CD4-positive, alpha-beta T cell treated with Interleukin-2 at 100 ng/mL for 4 hours (primary cell): ENCODE measurements at regions not wholly inside any gene's neighbourhood (a gene's known extent, or its start where the extent isn't known, plus 50 kb on each side); places are given as distances from the start of the nearest gene placed in this dataset.
"Not testable (repeated sequence)": the region's sequence is repeated elsewhere in the genome, so short reads cannot be mapped to it uniquely, and the experiment has no call there.

Experiments used
- DNase-seq: peaks from one replicate; pipeline ENCODE4 v3.0.0-alpha.2; 2020; ENCODE audit warnings: low spot score

DNA sequence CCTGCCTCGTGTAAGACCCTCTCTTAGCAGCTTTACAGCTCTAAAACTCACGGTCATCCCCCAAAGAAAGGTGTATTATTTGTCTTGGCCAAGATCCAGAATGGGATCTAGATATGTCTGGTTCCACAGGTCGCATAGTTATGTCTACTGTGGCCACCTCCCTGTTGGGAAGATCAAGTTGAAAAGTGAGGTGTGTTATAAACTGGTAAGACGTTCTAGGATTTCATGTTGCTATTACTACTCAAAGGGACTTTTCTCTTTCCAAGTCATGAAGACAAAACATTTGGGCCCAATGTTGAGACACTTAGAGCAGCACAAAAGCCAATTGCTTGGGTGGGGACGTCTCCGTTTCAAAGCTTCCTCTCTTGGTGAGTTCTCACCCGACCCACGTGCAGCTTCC, 766.0 kb downstream of the RNF144A start:
- DNase-seq: no peak

DNA sequence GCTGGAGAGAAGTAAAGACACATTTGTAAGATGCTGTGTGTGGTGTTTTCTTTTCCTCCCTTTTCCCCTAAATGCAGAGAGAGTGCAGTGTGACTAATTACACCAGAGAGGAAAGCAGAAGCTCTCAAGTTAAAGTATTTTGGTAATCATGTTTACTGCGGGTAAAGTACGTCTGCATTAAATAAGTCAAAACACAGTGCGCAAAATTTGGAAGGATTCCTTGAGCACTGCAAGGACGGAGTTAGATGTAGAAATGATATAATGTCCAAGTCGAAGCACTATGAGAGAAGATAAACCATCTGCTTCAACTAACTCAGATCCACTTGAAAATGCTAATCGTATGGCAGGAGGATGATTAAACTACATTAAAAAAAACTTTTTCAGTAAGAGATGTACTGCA, 766.5 kb downstream of the RNF144A start:
- no peak for DNase-seq

DNA sequence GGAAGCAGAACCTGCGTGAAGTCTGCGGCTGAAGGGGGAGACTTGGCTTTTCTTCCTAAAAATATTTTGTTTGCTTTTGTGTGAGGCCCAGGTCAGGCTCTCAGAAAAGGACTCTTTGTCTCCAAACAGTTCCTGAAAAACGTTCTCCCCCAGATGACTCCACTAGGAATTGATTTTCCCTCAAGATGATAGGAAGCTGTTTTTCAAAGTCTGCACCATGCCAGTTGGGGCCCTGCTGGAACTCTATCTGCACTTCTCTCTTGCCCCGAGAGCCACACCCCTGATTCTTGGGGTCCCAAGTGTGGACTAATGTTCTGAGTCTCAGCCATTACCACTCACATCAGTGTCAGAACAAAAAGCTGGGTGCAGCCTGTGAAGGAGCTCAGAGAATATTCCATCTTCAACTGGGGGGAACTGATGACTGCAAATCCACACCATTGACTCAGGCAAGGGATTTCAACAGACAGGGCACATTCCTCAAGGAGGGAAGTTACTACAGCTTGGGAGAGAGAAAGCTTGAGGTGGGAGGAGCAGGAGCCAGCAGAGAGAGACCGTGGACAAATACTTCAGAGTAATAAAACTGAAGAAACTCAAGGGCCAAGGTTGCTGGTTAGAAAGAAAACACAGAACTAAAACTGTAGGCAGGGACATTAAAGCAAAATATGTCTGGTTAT, 768.3 kb downstream of the RNF144A start:
- DNase-seq: no peak

DNA sequence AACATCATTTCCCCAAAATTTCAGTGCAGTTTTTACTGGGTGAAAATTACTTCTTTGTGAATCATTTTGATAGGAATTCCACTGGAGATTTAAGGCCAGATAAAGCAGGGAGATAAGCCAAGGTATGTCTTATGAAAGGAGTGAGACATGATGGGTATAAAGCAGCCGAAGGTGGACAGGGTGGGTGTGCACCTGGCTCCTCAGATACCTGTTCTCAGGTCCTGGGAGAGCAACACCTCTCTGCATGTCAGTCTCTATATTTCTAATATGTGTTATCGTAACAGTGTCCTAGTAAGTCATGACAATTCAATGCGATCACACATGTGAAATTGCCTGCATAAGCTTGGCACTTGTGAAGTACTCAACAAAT, 768.8 kb downstream of the RNF144A start:
- no peak for DNase-seq

DNA sequence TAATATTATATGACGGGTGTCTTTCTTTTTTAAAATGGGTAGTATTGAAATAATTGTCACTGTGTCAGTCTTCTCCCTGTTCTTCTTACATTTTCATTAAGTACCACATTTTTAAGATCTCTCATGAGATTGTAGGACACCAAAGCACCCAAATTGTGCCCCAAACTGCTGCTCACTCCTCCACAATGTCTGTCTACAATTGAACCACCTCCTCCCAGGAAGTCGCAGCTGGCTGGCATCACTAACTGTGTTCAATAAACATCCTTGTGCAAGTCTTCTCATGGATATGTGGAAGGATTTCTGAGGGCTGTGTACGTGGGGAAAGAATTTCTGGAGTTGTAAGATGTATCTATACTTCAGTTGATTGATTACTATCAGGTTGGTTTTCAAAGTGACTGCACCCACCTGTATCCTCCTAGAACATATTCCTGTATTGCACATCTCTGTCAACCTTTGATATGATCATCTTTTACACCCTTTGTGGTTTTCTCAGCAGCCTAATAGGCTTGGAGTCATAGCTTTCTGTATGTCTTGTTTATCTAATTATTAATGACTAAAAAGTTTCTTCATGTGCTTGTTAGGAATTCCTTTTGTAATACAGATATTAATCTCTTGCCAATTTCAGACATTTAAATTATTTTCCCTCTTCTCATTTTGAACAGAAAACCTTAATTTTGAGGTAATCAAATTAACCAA, 774.9 kb downstream of the RNF144A start:
- no peak for DNase-seq

DNA sequence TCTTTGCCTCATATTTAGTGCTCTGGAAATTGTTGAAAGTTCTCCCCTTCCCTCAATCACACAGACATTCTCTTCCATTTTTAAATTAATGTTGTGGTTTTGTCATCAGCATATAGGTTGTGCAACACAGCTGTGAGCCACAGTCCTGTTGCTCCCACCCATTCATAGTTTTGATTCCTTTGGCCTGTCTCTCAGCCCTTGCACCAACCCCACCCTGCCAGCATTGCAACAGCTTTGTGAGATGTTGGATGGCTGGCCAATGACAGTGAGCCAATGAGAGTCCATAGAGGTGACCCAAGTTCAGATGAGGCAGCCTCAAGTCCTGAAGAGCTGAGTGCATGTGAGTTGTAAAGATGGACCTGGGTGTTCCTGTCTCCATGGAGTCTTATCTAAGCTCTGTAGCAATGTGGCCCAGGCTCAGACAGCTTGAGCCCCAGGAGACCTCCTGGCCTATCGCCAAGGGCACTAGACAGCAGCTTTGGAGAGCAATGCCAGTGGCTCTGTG, 775.5 kb downstream of the RNF144A start:
- no peak for DNase-seq

DNA sequence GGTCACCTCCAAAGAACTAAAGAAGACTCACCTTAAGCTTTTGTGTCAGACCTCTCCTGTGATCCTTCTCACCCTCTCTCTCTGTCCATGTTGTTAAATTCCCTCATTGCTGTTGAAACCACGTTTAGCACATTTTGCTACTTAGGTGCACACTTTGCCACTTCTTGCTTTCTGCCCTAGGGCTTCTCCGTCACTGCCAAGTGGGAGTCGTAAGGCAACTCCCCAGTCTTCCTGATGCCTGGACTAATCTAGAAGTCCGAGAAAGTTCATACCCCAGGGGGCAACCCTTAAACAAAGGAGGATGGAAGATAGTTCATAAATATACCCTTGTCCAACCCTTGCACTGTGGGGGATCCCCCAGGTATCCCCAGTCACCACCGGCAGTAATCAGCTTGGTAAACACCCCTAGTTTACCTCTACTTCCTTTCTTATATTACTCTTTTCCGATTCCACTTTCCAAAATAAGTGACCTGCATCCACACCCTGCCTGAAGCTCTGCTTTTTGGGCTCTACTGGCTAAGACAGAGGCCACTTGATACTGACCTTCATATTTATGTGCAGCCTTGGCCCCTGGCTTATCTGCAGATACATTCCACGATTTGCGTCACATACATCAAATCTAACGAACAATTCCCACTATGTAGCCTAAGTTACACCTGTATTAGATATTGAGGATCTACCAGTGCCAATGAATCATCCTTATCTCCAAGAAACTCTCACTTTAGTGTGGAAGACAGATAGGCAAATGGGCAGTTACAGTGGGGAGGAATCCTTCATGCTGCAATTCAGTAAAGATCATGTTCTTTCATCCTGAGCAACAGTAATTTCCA, 776.2 kb downstream of the RNF144A start:
- no peak for DNase-seq

DNA sequence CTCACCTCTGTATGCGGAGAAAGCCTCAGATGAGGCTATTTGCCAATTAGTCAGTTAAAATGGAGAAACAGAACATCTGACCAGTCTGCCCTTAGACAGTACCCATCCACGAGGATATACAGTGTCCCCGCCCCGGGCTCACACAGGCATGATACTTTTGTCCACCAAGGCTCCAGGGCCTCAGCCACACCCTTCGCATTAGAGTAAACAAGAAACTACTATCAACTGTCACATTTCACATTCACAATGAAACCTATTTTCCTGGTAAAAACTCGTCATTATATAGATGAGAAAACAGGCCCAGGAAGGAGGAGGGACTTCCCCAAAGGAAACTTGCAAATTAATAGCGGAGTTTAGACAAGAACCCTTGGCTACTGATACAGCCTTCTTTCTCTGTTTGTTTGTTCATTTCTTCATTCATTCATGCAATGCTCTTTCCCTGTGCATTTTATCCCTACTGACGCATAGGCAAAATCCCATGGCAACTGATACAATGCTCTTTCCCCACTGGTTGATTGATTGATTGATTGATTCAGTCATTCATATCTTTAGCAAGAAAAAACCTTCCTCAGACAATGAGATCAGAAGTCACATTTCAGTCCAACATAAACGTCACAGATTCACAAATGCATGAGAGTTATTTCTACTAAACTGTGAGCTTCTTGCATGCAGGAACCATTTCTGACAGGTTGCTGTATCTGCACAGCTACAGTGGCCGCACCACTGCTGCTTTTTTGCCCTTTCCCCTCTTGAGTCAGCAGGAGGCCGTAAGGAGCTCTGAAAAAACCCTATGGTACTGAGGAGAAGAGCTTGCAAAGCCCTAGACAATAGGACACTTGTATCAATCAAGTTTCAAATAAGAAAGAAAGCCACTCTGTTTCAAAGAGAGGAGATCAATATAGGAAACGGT, 777.1 kb downstream of the RNF144A start:
- DNase-seq: peak; percentile 3

DNA sequence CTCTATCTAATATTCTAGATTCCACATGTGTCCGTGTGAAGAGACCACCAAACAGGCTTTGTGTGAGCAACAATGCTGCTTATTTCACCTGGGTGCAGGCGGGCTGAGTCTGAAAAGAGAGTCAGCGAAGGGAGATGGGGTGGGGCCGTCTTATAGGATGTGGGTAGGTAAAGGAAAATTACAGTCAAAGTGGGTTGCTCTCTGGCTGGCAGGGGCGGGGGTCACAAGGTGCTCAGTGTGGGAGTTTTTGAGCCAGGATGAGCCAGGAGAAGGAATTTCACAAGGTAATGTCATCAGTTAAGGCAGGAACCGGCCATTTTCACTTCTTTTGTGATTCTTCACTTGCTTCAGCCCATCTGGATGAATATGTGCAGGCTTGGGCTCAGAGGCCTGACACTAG, 779.3 kb downstream of the RNF144A start:
- DNase-seq: not testable (repeated sequence)

DNA sequence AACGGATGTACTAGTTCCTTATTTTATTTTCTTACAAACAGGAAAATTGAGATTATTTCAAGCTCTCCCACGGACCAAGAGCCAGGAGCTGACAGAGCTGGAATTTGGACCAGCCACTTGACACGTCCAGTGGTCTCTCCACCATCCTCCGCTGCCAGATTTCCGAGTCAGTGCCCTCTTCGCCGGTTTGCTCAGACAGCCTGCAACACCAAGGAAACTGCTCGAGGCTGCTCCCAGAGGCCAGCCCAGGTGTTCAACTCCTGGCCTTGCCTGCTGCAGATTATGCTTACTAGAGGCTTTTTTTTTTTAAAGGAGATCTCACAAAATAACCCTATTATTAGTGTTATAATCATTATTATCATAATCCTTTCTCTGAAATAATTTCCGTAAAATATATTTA, 779.8 kb downstream of the RNF144A start:
- no peak for DNase-seq

DNA sequence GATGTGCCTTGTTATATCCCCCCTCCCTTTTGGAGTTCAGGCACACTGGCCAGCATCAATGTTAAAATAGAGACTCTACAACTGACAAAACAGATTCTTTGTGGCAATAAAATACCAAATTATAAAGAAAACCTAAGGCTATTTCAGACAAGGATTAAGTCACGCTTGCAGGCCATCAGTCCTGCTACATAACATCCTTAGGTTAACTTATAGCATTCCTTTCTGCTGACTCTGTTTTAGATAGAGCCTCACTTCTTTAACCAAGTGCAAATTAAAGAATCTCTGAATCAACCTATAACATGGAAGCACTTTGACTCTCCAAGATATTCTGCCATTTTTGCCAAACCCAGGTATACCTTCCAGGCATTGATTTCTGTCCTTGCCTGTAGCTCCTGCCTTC, 784.6 kb downstream of the RNF144A start:
- DNase-seq: no peak

DNA sequence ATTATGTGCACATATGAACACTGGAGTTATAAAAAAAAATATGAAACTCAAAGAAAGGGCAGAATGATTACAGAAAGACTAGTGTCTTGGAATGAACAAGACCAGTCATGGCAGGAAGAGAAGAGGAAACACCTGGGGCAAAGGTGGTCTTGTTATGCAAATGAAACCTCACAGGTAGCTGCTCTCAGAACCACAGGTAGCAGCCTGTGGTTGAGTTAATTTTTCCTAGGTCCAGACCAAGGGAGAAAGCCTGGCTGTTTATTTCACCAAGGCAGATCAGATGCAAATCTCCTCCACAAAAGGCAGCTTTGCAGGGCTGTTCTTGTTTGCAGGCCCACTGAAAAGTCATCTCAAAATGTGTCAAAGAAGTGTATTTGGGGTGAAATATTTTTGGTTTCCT, 785.8 kb downstream of the RNF144A start:
- DNase-seq: no peak

DNA sequence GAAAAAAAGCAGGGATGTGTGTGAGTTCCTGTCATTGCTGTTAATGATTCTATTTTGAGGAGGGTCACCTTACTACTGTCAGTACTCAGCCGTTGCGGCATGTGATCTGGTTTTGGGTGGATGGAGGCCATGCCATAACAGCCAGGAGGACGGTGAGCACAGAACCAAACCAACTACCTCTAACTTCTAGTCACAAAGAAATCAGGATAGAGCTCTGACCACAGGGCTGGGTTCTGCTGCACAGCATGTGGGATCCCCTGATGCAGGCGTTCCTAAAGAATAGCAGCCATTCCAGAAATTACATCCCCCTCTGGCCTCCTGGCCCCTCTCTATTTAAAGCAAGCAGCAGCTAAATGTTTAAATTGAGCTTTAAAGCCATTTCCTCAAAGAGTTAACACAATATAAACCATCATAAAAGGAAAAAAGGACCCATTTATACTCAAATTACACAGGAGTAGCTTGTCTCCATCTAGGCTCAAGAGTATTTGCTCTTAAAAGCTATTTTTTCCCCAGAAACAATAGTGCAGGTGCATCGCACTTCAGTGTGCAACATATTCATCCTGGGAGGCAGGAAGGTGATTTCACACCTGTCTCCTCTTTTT, 786.4 kb downstream of the RNF144A start:
- no peak for DNase-seq

DNA sequence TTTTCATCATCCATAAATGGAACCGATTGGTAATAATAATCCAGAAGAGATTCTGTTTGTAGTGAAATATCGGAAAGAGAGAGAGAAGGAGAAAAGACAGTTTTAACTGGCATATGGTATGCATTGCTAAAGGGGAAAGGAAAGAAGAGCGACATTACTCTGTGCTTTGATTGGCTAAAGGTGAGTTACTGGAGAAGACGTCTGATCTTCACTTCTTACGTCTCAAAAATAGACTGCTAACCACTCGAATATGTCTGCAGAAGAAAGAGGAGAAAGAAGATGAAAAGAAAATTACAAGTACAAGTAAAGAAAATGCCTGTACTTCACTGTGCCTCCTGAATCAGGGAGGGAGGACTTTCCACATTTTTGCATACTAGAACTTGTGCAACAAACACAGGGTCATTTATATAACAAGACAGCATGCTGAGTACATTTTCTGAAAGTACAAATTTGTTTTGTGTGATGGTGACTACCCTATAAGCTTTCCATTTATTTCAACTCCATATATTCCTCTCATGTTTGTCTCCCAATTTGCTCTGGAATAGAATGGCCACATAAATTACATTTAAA, 787.2 kb downstream of the RNF144A start:
- no peak for DNase-seq

DNA sequence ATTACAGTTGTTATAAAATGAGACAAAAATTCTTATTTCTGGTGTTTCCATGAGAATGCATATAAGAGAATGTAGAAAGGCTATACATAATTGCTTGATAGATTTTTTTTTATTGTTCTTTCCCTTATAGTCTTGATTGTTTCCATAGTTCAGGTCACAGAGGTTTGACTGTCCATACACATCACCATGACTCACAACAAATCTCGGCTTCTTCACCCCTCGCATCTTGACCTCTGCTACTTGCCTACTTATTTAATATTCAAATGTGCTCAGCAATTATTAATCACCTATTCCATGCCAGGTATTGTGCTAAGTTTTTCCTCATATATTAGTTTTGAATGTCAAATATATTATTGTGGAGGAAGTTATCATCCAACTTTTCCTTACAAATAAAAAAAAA, 789.6 kb downstream of the RNF144A start:
- DNase-seq: no peak

DNA sequence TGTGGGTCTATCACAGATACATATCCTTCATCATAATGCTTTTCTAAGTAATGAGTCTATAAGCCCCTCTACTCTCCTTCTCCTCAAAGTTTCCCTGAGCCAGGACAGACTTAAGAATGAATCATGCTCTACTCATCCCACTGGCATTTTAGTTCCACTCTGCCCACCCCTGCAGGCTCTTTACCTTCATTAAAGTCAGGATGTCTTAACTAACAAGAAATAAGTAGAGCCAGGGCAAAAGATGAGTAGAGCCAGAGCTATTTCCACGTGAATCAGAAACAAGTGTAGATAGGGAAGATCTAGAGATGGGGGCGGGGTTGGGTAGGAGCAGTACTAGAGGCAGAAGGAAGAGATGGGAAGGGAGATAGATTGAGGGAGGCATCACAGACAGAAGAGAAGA, 790.5 kb downstream of the RNF144A start:
- DNase-seq: no peak

DNA sequence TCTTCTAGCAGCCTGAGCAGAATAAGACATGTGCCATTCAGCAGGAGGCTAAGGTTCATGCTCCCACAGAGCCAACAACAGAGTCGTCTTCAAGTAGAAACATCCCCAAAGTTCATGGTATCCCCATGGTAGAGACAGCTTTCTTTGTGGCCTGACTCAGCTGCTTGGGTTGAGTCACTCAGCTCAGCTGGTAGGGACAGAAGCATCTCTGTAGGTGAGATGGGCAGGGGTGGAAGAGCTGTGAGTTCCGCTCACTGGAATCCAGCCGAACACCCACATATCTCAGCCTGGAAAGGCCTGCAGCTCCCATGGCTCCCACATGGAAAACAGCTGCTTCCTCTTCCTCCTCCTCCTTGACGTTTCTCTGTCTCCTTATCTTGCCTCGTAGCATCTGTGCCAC, 792.7 kb downstream of the RNF144A start:
- no peak for DNase-seq

DNA sequence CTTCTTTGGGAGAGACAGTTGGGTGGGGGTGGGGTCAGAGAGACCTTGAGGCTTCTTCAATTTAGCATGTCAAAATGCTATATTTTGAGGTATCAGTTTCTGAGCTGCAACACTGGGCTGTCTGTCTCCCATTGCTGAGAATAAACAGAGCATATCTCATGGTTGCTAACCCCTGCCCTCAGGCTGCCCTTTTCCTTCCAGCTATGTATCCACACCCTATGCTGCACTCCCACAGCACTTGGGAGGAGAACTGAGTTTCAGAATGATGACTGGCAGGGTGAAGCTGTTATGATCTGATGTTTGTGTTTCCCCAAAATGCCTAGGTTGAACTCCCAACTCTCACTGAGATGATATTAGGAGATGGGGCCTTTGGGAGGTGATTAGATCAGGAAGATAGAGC, 794.0 kb downstream of the RNF144A start:
- DNase-seq: no peak

DNA sequence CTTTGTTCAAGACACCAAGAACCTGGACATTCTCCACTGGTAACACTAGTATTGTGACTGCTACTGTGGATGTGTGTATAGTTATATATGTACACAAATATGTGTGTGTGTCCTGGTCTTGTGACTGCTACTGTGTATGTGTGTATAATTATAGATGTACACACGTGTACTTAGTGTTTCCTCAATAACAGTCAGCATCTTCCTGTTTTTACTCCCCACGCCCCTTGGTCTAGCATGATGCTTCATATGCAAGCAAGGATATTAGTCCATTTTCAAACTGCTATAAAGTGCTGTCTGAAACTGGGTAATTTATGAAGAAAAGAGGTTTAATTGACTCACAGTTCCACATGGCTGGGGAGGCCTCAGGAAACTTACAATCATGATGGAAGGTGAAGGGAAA, 802.7 kb downstream of the RNF144A start:
- DNase-seq: no peak

DNA sequence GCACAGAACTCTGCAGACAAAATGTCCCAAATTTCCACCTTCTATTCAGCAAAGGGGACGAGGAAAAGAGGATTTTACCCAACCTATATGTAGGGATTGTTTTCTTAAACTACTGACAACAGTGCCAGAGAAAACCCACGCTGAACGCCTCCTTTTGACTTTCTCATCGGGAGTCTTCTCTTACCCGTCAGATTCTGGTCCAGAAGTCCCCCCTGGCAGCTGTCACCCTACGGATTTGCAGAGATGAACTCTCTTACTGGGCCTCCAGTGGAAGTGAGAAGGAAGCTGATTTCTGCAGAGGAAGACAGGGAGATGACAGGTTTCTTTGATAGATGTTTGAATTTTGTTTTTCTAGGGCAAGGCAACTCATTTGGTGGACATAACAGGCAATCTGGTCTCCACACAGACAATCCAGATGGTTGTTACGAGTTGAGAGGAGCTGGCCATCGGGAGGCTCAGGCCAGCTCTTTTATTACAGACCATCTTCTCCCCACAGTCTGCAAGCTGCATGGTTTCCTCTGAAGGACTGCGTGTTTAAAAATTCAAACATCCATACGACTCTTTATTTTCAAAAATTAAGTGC, 804.3 kb downstream of the RNF144A start:
- no peak for DNase-seq
